IMR-90 (cell line): ENCODE measurements at regions not wholly inside any gene's neighbourhood (a gene's known extent, or its start where the extent isn't known, plus 50 kb on each side); places are given as distances from the start of the nearest gene placed in this dataset.

Source experiments
- ATAC-seq: fragments of 200-7000 bp; cut with Tn5 transposase; 2 replicates; pipeline ENCODE4 v1.9.1; 2020; ENCODE audit warnings: low read depth, mild to moderate bottlenecking, moderate library complexity
- BruUV-seq: library from RNA; stranded (reverse); fragments of 400-500 nt; replicated peaks from 2 replicates; lab custom pipeline; 2021; lab: Mats Ljungman, UMichigan
- CTCF ChIA-PET: fragments of 300-600 bp; formaldehyde crosslinking; extraction: SDS; loops from one replicate; lab custom pipeline; 2021; ENCODE audit warnings: antibody characterized with exemption; lab: Yijun Ruan, JAX
- POLR2A ChIA-PET: fragments of 300-600 bp; sonication (Branson Sonifier 250); formaldehyde crosslinking; loops from one replicate; lab custom pipeline; 2022; ENCODE audit warnings: antibody characterized with exemption; ENCODE audit not compliant: unreplicated experiment; lab: Charles Lee
- DNase-seq: peaks from one replicate; pipeline ENCODE4 v3.0.0; 2013
- H2AFZ ChIP-seq: replicated peaks from 2 replicates; pipeline ENCODE3; 2013; ENCODE audit warnings: low read length, mild to moderate bottlenecking; ENCODE audit not compliant: poor library complexity
- H2AK5ac ChIP-seq: 2 replicates; pipeline ENCODE4 v1.6.1; 2013; ENCODE audit warnings: low read depth, low read length, inconsistent platforms
- H2AK9ac ChIP-seq: replicated peaks from 2 replicates; pipeline ENCODE3; 2013; ENCODE audit warnings: mild to moderate bottlenecking, low read depth, low read length, moderate library complexity; ENCODE audit not compliant: poor library complexity
- H2BK120ac ChIP-seq: 2 replicates; pipeline ENCODE4 v1.6.1; 2013; ENCODE audit warnings: low read depth, low read length, inconsistent platforms
- H2BK15ac ChIP-seq: 3 replicates; pipeline ENCODE4 v1.6.1; 2013; ENCODE audit warnings: low read depth, low read length, inconsistent platforms
- H2BK20ac ChIP-seq: 2 replicates; pipeline ENCODE4 v1.6.1; 2013; ENCODE audit warnings: low read depth, mild to moderate bottlenecking, inconsistent platforms, low read length, moderate library complexity
- H2BK5ac ChIP-seq: 2 replicates; pipeline ENCODE4 v1.6.1; 2013; ENCODE audit warnings: mild to moderate bottlenecking, low read depth, low read length, inconsistent platforms; ENCODE audit not compliant: poor library complexity, severe bottlenecking
- H3K14ac ChIP-seq: replicated peaks from 2 replicates; pipeline ENCODE4 v1.6.1; 2013; ENCODE audit warnings: low read depth, low read length, inconsistent platforms
- H3K18ac ChIP-seq: 2 replicates; pipeline ENCODE4 v1.6.1; 2013; ENCODE audit warnings: low read depth, low read length, control low read depth
- H3K23ac ChIP-seq: 2 replicates; pipeline ENCODE4 v1.6.1; 2013; ENCODE audit warnings: low read depth, low read length, inconsistent platforms
- H3K27ac ChIP-seq: 2 replicates; pipeline ENCODE4 v1.5.1; 2013; ENCODE audit warnings: mild to moderate bottlenecking, control low read depth, low read length; ENCODE audit not compliant: insufficient read depth
- H3K27me3 ChIP-seq: 2 replicates; pipeline ENCODE4 v1.6.1; 2013; ENCODE audit warnings: low read length; ENCODE audit not compliant: control insufficient read depth, insufficient read depth
- H3K36me3 ChIP-seq: 2 replicates; pipeline ENCODE4 v1.6.1; 2013; ENCODE audit warnings: low read length, mixed read lengths; ENCODE audit not compliant: control insufficient read depth, insufficient read depth
- H3K4ac ChIP-seq: 2 replicates; pipeline ENCODE4 v1.6.1; 2013; ENCODE audit warnings: low read depth, low read length, inconsistent platforms
- H3K4me1 ChIP-seq: 2 replicates; pipeline ENCODE4 v1.6.1; 2013; ENCODE audit warnings: low read length, mixed read lengths; ENCODE audit not compliant: control insufficient read depth, insufficient read depth
- H3K4me2 ChIP-seq: 2 replicates; pipeline ENCODE4 v1.6.1; 2013; ENCODE audit warnings: low read depth, mild to moderate bottlenecking, control low read depth, low read length, moderate library complexity
- H3K4me3 ChIP-seq: 2 replicates; pipeline ENCODE4 v1.5.1; 2013; ENCODE audit warnings: low read depth, mild to moderate bottlenecking, control low read depth, low read length, moderate library complexity; ENCODE audit not compliant: insufficient read depth
- H3K56ac ChIP-seq: 2 replicates; pipeline ENCODE4 v1.6.1; 2013; ENCODE audit warnings: low read length, inconsistent platforms; ENCODE audit not compliant: insufficient read depth; ENCODE audit errors: extremely low read depth
- H3K79me1 ChIP-seq, 2 experiments: 2 replicates each; pipeline ENCODE4 v1.6.1; 2013; ENCODE audit warnings: low read length in 2 of 2, inconsistent platforms in 1 of 2, low read depth in 1 of 2
- H3K9ac ChIP-seq: 2 replicates; pipeline ENCODE4 v1.6.1; 2013; ENCODE audit warnings: low read depth, low read length, control low read depth
- H3K9me1 ChIP-seq: 2 replicates; pipeline ENCODE4 v1.6.1; 2013; ENCODE audit warnings: low read length, inconsistent platforms; ENCODE audit not compliant: insufficient read depth
- H3K9me3 ChIP-seq: 2 replicates; pipeline ENCODE4 v1.6.1; 2013; ENCODE audit warnings: low read length; ENCODE audit not compliant: control insufficient read depth, insufficient read depth
- H4K20me1 ChIP-seq: 2 replicates; pipeline ENCODE4 v1.6.1; 2013; ENCODE audit warnings: low read length, inconsistent platforms; ENCODE audit not compliant: insufficient read depth
- H4K5ac ChIP-seq: 2 replicates; pipeline ENCODE4 v1.6.1; 2013; ENCODE audit warnings: mild to moderate bottlenecking, low read depth, low read length, control low read depth
- H4K8ac ChIP-seq, 2 experiments: 2 replicates each; pipeline ENCODE4 v1.6.1; 2013; ENCODE audit warnings: low read depth in 2 of 2, low read length in 2 of 2, control low read depth in 1 of 2, inconsistent platforms in 1 of 2
- H4K91ac ChIP-seq: 2 replicates; pipeline ENCODE4 v1.6.1; 2013; ENCODE audit warnings: low read depth, low read length, inconsistent platforms; ENCODE audit not compliant: insufficient read depth
- BHLHE40 ChIP-seq: fragments of 150-350 bp; IDR thresholded peaks from 2 replicates; pipeline ENCODE4 v1.6.1; 2016; ENCODE audit warnings: mild to moderate bottlenecking, low read depth, low read length
- CHD1 ChIP-seq: IDR thresholded peaks from 2 replicates; pipeline ENCODE4 v1.6.1; 2012; ENCODE audit warnings: low read depth, low read length, improper control_type of control experiment
- MAFK ChIP-seq: IDR thresholded peaks from 2 replicates; pipeline ENCODE4 v1.6.1; 2012; ENCODE audit warnings: low read depth, low read length, improper control_type of control experiment
- RFX5 ChIP-seq: IDR thresholded peaks from 2 replicates; pipeline ENCODE4 v1.8.0; 2012; ENCODE audit warnings: low read depth, mild to moderate bottlenecking, low read length, moderate library complexity
- SMC3 ChIP-seq: fragments of 150-350 bp; IDR thresholded peaks from 2 replicates; pipeline ENCODE4 v1.6.1; 2016; ENCODE audit warnings: low read depth, mild to moderate bottlenecking, antibody characterized with exemption, low read length, moderate library complexity
- USF2 ChIP-seq: fragments of 150-350 bp; IDR thresholded peaks from 2 replicates; pipeline ENCODE4 v1.6.1; 2017; ENCODE audit warnings: mild to moderate bottlenecking, antibody characterized with exemption, low read length, low read depth
- WGBS, 2 experiments: methylation state at CpG; one replicate each; pipeline versions ENCODE4 v1.1.5 to v1.1.7; 2013; ENCODE audit warnings: missing lambda C conversion rate in 2 of 2; ENCODE audit not compliant: insufficient read length in 1 of 2; ENCODE audit errors: extremely low coverage in 2 of 2; 5-methylcytosine and 5-hydroxymethylcytosine counted together
- dilution Hi-C: fragments of 300-500 bp; cut with HindIII; formaldehyde crosslinking; loops from one replicate; pipeline ENCODE4 v1.14.3; 2018; ENCODE audit warnings: low sequenced_read_pairs; ENCODE audit not compliant: unreplicated experiment
- in situ Hi-C: fragments of 300-500 bp; cut with MboI; formaldehyde crosslinking; loops from 3 replicates; pipeline ENCODE4 v1.14.3; 2019; ENCODE audit warnings: low sequenced_read_pairs, inconsistent platforms, mixed read lengths
- intact Hi-C: fragments of 100-400 bp; cut with micrococcal nuclease; formaldehyde crosslinking; loops from 2 replicates; pipeline ENCODE4 v1.10.0; 2022

GRCh38 chr3:141425523-141426233 lies 57.4 kb downstream of the ZBTB38 start (continued):
- TF ChIP-seq MAFK: no peak

- peaks cover 40% of the 10 kb centered on the region for H3K36me3 ChIP-seq
- peak overlapping the region; percentile 37 for H2AK5ac ChIP-seq
- peak overlapping the region; percentile 9; the same call in 1 of the 2 replicates for H3K9ac ChIP-seq
- H3K27me3 ChIP-seq: no peaks in the 10 kb centered on the region
- peak overlapping the region; percentile 60; the same call in 1 of the 3 replicates for H2BK15ac ChIP-seq
- CTCF ChIA-PET: interaction anchor here (0.6 to 1.8 kb wide), 2 partner anchors 15 to 16 kb away, joined by 3 to 5 read pairs; no protein-coding TSS in a partner anchor
- peak; percentile 41; the same call in 1 of the 2 replicates for TF ChIP-seq MAFK
- no peak for TF ChIP-seq SMC3
- peak; percentile 53 for TF ChIP-seq USF2
- no peak for TF ChIP-seq CHD1
- TF ChIP-seq RFX5: no peak
- 0 out of 2 replicates have a peak, but pooled peaks have one; percentile 32 for TF ChIP-seq BHLHE40
- no peak overlapping the region for H3K4me3 ChIP-seq
- H2AK9ac ChIP-seq: no peak overlapping the region
- no peaks in the 10 kb centered on the region for H3K9me3 ChIP-seq
- peaks cover 3% of the 10 kb centered on the region; the same call in 1 of the 2 replicates for H4K20me1 ChIP-seq
- H2BK5ac ChIP-seq: peak overlapping the region; percentile 95
- in situ Hi-C loops (no loop called here), intact Hi-C loops (no loop called here), dilution Hi-C loops (no loop called here)
- peak overlapping the region; percentile 70 for H3K14ac ChIP-seq
- H3K23ac ChIP-seq: peak overlapping the region; percentile 66; the same call in 1 of the 2 replicates
- H4K91ac ChIP-seq: peak overlapping the region; percentile 79
- peak; percentile 13; the same call in 1 of the 2 replicates for ATAC-seq
- H3K9me1 ChIP-seq: peaks cover 34% of the 10 kb centered on the region
- peak overlapping the region; percentile 39 to 78; a peak in 3 of 4 replicates for H4K8ac ChIP-seq
- peak overlapping the region; percentile 53 for H2BK120ac ChIP-seq
- DNase-seq: peak; percentile 79
- no peak overlapping the region for H3K4me2 ChIP-seq
- H2BK20ac ChIP-seq: peak overlapping the region; percentile 51
- H3K56ac ChIP-seq: no peak overlapping the region
- POLR2A ChIA-PET: no interaction called here
- no peak overlapping the region for H2AFZ ChIP-seq
- H4K5ac ChIP-seq: peak overlapping the region; percentile 52; the same call in 1 of the 2 replicates
- H3K79me1 ChIP-seq: peaks cover 48 to 84% of the 10 kb centered on the region in 2 experiments
- peak overlapping the region; percentile 74 for H3K4ac ChIP-seq
- peak overlapping the region; percentile 3; the same call in 1 of the 2 replicates for H3K27ac ChIP-seq
- WGBS, 2 experiments: 100% methylated on average over 1 of the region's 9 CpGs; no CpG with 5 or more reads in 1 of the 2 experiments
- no TSS peak for BruUV-seq
- peak overlapping the region; percentile 84; the same call in 1 of the 2 replicates for H3K18ac ChIP-seq
- H3K4me1 ChIP-seq: peaks cover 34% of the 10 kb centered on the region
These were observed 58.2 kb downstream of the ZBTB38 start for GRCh38 chr3:141426404-141427034.
